ENCODE measurements at regions not wholly inside any gene's neighbourhood (a gene's known extent, or its start where the extent isn't known, plus 50 kb on each side); places are given as distances from the start of the nearest gene placed in this dataset.
"Not testable (repeated sequence)": the region's sequence is repeated elsewhere in the genome, so short reads cannot be mapped to it uniquely, and the experiment has no call there.

DNA sequence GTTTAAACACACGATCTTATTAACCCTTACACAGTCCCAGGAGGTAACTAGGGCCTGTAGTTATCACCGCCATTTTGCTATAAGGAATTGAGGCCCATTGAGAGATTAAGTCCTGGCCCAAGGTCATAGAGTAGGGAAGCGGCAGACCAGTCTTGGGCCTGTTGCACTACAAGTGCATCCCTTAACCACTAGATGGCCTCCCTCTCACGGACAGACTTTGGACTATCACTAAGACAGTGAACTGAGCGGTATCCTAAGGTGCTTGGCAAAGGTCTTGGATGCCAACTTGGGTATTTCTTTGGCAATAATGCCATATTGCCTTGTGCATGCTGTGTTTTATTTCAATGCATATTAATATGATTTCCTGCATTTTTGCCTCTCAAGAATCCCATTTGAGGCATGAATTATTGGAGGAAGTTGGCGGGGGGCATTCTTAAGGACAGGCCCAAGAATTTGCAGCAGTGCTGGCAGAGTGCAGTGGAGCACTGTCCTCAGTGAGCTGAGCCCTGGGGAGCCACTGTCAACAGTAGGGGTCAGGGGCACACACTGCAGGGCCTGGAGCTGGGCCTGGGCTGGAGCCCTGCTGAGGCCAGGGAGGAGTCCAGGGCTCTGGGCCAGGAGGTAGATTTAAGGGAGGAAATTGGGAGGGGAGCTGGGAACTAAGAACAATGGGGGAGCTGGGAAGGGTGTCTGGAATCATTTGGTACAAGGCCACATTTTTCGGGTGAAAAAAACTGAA is 147.4 kb downstream of the SMIM20 start:
- no peaks in the 10 kb centered on the region for H3K9me3 Mint-ChIP-seq

DNA sequence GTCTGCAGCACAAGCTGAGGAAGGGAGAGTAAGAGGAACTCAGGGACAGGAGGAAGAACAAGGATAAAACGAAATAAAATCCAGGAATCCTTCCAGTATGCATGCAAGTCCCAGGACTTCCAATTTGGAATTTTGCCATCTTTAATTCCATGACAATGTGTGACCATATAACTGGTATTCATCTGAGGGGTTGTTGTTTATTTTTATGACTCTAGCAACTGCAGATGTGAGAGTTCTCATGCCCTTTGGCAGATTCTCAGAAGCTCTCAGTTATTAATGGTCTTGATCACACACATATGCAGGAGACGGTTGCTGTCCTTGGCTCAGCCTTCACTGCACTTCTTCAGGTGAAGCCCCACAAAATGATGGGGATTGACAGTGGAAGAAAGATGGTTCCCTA is 148.2 kb downstream of the SMIM20 start:
- Mint-ChIP-seq H3K4me3 (no peak overlapping the region), H3K9me3 (no peaks in the 10 kb centered on the region), H3K27ac (no peak overlapping the region), H3K27me3 (peaks cover 3% of the 10 kb centered on the region), H3K36me3 (peaks cover 5% of the 10 kb centered on the region), H3K4me1 (peaks cover 0 to 3% (median 2%) of the 10 kb centered on the region in 3 donors)

More for the DNA sequence above, 147.4 kb downstream of the SMIM20 start:
- Mint-ChIP-seq H3K4me1 (peaks cover 0 to 3% (median 2%) of the 10 kb centered on the region in 3 donors), H3K27me3 (peaks cover 4% of the 10 kb centered on the region), H3K27ac (no peak overlapping the region), H3K36me3 (peaks cover 5% of the 10 kb centered on the region), H3K4me3 (no peak overlapping the region)

DNA sequence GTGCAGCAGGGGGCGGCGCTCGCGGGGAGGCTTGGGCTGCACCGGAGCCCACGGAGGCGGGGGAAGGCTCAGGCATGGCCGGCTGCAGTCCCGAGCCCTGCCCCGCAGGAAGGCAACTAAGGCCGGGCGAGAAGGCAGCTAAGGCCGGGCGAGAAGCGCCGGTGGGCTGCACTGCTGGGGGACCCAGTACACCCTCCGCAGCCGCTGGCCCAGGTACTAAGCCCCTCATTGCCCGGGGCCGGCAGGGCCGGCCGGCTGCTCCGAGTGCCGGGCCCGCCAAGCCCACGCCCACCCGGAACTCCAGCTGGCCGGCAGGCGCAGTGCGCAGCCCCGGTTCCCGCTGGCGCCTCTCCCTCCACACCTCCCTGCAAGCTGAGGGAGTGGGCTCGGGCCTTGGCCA is 150.0 kb downstream of the SMIM20 start:
- not testable (repeated sequence) for H3K27me3 Mint-ChIP-seq, H3K36me3 Mint-ChIP-seq, H3K27ac Mint-ChIP-seq, H3K9me3 Mint-ChIP-seq, H3K4me1 Mint-ChIP-seq, H3K4me3 Mint-ChIP-seq

DNA sequence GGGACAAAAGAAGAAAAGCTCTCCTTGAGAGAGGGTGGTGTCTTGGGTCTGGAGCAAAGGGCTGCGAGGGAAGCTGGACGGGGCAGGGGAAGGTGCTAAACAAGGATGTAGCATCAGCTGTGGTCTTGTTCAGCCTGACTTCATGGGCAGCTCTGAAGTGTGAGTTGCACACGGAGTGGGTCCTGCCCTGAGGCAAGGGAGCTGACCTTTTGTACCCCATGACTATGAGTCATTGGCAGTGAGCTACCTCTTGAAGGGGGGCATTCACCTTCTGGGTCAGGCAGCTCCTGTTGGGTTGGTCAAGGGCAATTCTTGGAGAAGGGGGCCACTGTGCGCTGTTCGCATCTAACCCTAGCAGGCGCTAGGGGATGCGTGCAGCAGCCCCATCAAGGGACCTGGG is 151.8 kb downstream of the SMIM20 start:
- no peak overlapping the region for H3K27ac Mint-ChIP-seq
- H3K36me3 Mint-ChIP-seq = peaks cover 5% of the 10 kb centered on the region
- no peaks in the 10 kb centered on the region for H3K27me3 Mint-ChIP-seq
- no peaks in the 10 kb centered on the region for H3K4me1 Mint-ChIP-seq
- no peak overlapping the region for H3K4me3 Mint-ChIP-seq
- no peaks in the 10 kb centered on the region for H3K9me3 Mint-ChIP-seq

DNA sequence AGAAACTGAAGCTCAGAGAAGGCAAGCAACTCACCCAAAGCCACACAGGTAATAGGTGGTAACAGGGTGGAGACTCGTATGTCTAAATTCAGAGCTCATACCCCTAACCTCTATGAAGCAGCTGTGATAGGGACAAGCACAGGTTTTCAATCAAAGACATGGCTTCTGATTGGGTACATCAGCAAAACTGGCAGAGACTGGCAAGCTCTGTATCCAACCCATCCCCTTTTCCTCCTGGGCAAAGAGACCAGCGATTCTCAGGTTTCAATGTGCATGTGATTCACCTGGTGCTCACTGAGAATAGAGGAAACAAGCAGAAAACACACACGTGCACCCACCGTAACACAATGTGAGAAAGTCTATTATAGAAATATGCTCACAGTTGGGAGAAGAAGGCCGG is 153.0 kb downstream of the SMIM20 start:
- Mint-ChIP-seq H3K27me3 (no peaks in the 10 kb centered on the region), H3K4me1 (peaks cover 2 to 7% (median 3%) of the 10 kb centered on the region in 3 donors), H3K4me3 (no peak overlapping the region), H3K9me3 (no peaks in the 10 kb centered on the region), H3K36me3 (peaks cover 4% of the 10 kb centered on the region), H3K27ac (no peak overlapping the region)

DNA sequence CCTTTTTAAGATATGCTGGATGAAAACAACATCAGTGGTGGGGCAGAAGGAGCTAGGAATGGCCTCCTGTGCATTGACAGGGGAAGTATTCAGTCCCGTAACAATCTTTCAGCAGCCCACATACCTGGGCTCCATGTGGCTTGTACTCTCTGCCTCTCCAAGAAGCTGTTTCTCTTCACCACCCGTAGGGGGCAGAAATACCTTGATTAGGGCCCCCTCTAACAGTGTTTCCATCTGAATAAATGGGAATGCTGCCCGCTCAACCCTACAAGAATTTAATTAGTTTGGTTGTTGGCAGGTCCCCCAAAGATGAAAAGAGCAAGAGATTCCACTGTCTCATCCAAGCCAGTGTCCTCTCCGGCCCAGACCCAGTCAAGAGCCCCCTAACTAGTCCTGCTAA is 155.2 kb downstream of the SMIM20 start:
- no peak overlapping the region for H3K27ac Mint-ChIP-seq
- peaks cover 5 to 10% (median 7%) of the 10 kb centered on the region in 3 donors for H3K4me1 Mint-ChIP-seq
- no peaks in the 10 kb centered on the region for H3K27me3 Mint-ChIP-seq
- H3K9me3 Mint-ChIP-seq = no peaks in the 10 kb centered on the region
- no peak overlapping the region for H3K4me3 Mint-ChIP-seq
- H3K36me3 Mint-ChIP-seq = peaks cover 4% of the 10 kb centered on the region

DNA sequence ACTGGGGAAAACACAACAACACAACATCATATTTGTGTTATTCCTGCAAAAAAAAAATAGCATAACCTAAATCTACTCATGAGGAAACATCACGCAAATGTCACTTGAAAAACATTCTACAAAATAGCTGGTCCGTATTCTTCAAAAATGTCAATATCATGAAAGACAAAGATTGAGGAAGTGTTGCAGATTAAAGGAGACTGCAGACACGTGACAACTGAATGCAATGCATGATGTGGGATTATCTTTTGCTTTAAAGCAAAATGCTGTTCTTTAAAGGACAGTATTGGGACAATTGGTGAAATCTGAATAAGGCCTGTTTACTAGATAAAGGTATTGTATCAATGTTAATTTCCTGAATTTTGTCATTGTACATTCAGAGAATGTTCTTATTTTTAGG is 157.7 kb downstream of the SMIM20 start:
- H3K4me1 Mint-ChIP-seq = peaks cover 29 to 34% (median 31%) of the 10 kb centered on the region in 3 donors
- H3K27me3 Mint-ChIP-seq = no peaks in the 10 kb centered on the region
- peaks cover 0 to 3% (median 0%) of the 10 kb centered on the region in 3 donors for H3K9me3 Mint-ChIP-seq
- no peak overlapping the region for H3K27ac Mint-ChIP-seq
- no peaks in the 10 kb centered on the region for H3K36me3 Mint-ChIP-seq
- H3K4me3 Mint-ChIP-seq = no peak overlapping the region

DNA sequence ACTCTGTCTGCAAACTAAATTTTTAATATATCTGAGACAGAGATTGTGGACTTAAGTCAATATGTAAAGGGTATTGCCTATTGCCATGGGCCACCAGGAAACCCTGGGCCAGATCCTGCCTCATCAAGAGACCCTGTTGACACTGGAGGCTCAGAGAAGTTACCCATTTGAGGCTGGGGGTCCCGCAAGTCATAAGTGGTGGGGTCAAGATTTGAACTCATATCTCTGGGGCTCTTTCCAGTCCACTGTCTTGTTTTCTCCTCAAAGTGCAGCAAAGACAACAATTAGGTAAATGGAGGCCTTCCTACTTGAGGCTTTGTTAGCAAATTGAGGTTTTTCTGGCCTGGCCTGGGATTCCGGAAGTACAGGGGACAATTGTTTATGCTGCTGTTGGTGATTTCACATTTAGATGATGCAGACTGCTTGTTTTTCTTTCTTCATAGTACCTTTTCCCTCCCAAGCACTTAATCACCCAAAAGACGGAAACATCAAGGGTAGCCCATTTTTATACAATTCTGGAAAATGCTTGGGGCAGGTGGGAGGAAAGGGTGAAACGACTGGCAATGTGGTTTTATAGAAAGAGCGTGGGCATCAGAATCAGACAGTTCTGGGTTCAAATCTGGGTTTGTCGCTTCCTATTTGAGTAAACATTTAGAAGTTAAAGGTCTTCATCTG is 160.0 kb downstream of the SMIM20 start:
- peaks cover 0 to 5% (median 0%) of the 10 kb centered on the region in 3 donors for H3K9me3 Mint-ChIP-seq
- H3K4me3 Mint-ChIP-seq = peak overlapping the region in 3 of 4 donors; percentile 1 to 73 (median 5)
- H3K27ac Mint-ChIP-seq = peak overlapping the region; percentile 6 to 96 (median 67)
- no peaks in the 10 kb centered on the region for H3K27me3 Mint-ChIP-seq
- H3K36me3 Mint-ChIP-seq = no peaks in the 10 kb centered on the region
- peaks cover 31 to 34% (median 32%) of the 10 kb centered on the region in 3 donors for H3K4me1 Mint-ChIP-seq

DNA sequence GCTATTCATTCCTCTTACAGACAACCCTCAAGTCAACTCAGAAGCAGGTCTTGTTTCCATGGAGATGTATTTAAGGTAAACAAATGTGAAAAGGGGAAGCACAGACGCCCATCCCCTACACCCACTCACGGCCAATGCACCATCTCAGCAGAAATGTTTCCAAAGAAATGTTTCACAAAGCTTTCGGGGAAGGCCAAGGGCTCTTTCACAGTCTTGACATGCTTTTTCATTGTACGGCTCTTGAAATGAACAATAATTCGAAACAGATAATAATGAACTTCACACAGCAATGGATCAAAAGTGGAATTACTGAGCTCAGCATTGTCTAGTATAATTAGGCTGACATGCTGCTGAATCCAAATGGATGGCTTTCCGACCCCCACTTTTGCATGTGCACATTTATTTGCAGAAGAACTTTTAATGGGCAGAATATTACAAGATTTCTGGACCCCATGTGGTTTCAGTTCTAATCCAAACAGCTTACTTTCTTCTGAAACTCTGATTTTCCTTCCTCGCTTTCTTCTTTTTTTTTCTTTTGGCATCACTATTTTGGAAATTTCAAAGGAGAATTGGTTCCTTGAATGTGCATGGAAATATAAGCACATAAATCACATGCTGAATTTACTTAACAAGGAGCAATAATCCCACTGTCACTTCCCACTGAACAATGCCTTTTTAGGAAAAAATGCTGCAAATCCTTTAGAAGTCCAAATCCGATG is 160.9 kb downstream of the SMIM20 start:
- Mint-ChIP-seq H3K36me3 (no peaks in the 10 kb centered on the region), H3K9me3 (peaks cover 0 to 5% (median 0%) of the 10 kb centered on the region in 3 donors), H3K27ac (peak overlapping the region; percentile 67 to 96 (median 67)), H3K4me3 (peak overlapping the region in 3 of 4 donors; percentile 4 to 73 (median 5)), H3K4me1 (peaks cover 31 to 34% (median 32%) of the 10 kb centered on the region in 3 donors), H3K27me3 (no peaks in the 10 kb centered on the region)

DNA sequence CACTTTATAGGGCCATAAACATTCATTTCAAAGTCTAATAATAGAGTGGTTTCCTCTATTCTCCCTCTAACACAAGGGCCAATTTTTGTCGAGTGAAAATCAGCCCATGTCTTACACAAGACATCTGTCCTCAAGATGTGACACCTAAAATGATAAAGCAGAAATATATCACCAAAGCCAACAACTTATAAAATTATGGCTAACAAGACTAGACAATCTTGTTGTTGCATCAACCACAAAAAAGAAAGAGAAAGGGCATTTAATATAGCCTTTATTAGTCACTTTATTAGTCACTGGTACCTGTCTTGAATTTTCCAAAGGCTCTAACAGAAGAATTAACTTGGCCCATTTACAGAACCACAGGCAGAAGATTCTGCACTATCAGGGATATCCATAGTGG is 161.6 kb downstream of the SMIM20 start:
- Mint-ChIP-seq H3K9me3 (peaks cover 0 to 5% (median 0%) of the 10 kb centered on the region in 3 donors), H3K4me1 (peaks cover 31 to 34% (median 32%) of the 10 kb centered on the region in 3 donors), H3K4me3 (peak overlapping the region in 1 of 4 donors; percentile 4), H3K27me3 (peaks cover 1% of the 10 kb centered on the region), H3K27ac (peak overlapping the region; percentile 67 to 96 (median 67)), H3K36me3 (no peaks in the 10 kb centered on the region)

DNA sequence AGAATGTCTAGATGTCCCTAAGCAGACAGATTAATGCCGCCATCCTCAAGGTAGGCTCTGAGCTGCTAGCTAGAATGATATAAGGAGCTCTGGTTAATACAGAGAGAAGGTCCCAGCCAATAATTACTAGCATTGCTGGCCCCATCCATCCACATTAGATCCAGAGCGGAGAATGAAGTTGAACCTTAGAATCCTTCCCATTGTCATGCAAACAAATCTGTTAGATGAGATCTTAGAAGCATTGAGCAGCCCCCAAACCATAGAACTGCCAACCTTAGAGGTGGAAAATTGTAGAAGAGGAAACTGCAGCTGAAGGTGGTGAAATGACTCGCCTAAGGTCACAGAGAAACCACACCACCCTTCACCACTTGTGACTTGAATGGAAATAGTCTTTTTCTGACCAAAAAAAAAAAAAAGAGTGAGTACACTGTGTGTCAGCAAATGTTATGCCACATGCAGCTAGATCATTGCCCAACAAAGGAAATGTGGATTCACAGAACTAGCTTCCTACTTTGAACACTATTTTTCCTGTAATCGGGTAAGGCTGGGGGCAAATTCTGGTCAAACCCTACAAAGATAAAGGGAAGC is 162.1 kb downstream of the SMIM20 start:
- H3K36me3 Mint-ChIP-seq = no peaks in the 10 kb centered on the region

DNA sequence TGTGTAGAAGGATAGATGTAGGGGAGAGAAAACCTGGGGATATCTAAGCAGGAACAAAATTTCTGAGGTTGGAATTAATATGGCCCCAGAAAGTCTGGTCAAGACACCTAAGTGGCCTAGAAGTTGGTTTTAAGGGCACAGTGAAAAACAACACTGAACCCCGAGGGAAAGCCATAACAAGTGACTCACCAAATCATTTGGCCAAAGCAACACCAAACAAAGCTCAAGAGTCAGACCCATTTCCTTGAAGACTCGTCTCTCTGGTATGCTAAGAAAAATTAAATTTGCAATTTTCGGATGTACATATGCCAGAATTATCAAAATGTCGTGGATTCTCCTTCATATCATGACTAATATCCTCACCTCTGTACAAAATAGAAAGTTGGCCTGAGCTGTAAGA is 162.9 kb downstream of the SMIM20 start:
- peaks cover 3% of the 10 kb centered on the region for H3K27me3 Mint-ChIP-seq
- peak overlapping the region in 1 of 4 donors; percentile 75 for H3K4me3 Mint-ChIP-seq
- no peaks in the 10 kb centered on the region for H3K36me3 Mint-ChIP-seq
- peaks cover 30 to 35% (median 31%) of the 10 kb centered on the region in 3 donors for H3K4me1 Mint-ChIP-seq
- H3K27ac Mint-ChIP-seq = peak overlapping the region in 1 of 3 donors; percentile 96
- peaks cover 0 to 5% (median 0%) of the 10 kb centered on the region in 3 donors for H3K9me3 Mint-ChIP-seq

More for the DNA sequence above, 162.1 kb downstream of the SMIM20 start:
- Mint-ChIP-seq H3K9me3 (peaks cover 0 to 5% (median 0%) of the 10 kb centered on the region in 3 donors), H3K4me3 (peak overlapping the region in 2 of 4 donors; percentile 4 to 70), H3K4me1 (peaks cover 31 to 34% (median 33%) of the 10 kb centered on the region in 3 donors), H3K27me3 (peaks cover 3% of the 10 kb centered on the region), H3K27ac (peak overlapping the region; percentile 67 to 96 (median 67))

DNA sequence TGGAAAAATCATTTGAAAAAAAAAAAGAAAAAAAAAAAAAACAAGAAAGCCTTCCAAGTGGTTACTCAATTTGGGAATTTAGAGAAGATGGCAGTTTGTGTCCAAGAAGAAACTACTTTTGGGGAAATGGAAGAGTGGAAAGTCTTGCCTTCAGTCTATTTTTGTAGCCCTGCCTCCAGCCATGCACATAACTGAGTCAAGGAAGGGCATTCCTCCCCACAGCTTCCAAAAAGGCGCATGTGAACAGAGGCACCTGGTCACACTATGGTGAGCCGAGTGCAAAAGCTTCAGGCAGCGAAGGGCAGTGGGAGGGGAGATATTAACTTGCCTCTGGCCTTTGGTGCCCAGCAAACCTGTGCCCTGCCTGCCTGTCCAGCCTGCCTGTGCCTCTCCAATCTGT is 163.7 kb downstream of the SMIM20 start:
- H3K4me1 Mint-ChIP-seq = peaks cover 30 to 35% (median 32%) of the 10 kb centered on the region in 3 donors
- H3K36me3 Mint-ChIP-seq = no peaks in the 10 kb centered on the region
- peaks cover 3% of the 10 kb centered on the region for H3K27me3 Mint-ChIP-seq
- peaks cover 0 to 5% (median 0%) of the 10 kb centered on the region in 3 donors for H3K9me3 Mint-ChIP-seq
- peak overlapping the region in 1 of 3 donors; percentile 10 for H3K27ac Mint-ChIP-seq
- H3K4me3 Mint-ChIP-seq = no peak overlapping the region

DNA sequence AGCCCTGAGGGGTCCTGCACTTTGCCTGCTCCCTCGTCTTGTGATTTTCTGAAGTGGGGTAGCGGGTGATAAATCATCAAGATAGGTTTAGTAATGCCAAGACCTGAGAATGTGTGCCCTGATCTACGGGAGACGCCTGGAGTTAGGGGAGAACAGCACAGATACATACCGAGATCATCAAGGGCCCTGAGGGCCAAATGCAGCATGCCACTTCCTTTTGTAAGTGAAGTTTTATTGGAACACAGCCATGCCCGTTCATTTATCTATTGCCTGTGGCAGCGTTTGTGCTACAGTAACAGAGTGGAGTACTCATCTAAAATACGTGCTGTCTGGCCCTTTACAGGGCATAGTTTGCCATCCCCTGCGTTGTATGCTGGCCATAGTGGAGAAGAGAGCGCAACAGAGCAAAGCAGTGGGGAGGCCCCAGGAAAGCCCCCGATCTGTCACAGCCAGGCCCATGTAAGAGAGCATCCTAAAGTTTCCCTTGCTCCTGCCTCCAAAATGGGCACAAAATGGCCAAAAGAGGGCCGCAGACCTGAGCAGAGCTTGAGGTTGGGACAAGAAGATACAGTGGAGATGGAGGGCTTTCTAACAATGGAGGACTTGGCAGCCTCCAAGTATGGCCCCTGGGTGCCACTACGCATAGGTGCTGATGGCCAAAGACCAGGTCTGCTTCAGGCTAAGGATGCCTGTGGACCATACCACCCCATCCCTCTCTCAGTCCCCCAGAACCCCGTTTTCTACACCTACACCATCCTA is 167.0 kb downstream of the SMIM20 start:
- Mint-ChIP-seq H3K27me3 (peaks cover 3% of the 10 kb centered on the region), H3K4me1 (peaks cover 11 to 14% (median 13%) of the 10 kb centered on the region in 3 donors), H3K27ac (no peak overlapping the region), H3K36me3 (peaks cover 2% of the 10 kb centered on the region), H3K4me3 (peak overlapping the region in 1 of 4 donors; percentile 30), H3K9me3 (peaks cover 0 to 5% (median 0%) of the 10 kb centered on the region in 3 donors)

All from IgD-negative memory B cell (primary cell).